Stimulated activated CD8-positive, alpha-beta memory T cell treated with anti-CD3 and anti-CD28 coated beads, Interleukin-15, amount 100 ng/mL, for 48 hours (primary cell): ENCODE measurements at regions not wholly inside any gene's neighbourhood (a gene's known extent, or its start where the extent isn't known, plus 50 kb on each side); places are given as distances from the start of the nearest gene placed in this dataset.
A peak's percentile ranks its signal among the peaks of the same experiment; 100 is the strongest.

Experiments
- DNase-seq, 2 donors: peaks; one replicate each; pipeline ENCODE4 v3.0.0-alpha.2; 2020; ENCODE audit warnings: low read depth in 2 of 2

GRCh38 chr6:165086814-165087213 lies 222.6 kb downstream of the C6orf118 start:
- no peak for DNase-seq

GRCh38 chr6:165082636-165083035 lies 226.8 kb downstream of the C6orf118 start:
- no peak for DNase-seq

GRCh38 chr6:165081944-165082532 lies 227.4 kb downstream of the C6orf118 start:
- DNase-seq, result no peak

- DNase-seq, result no peak
Observed at GRCh38 chr6:165077876-165078275, 231.5 kb downstream of the C6orf118 start.

- no peak for DNase-seq
Observed at GRCh38 chr6:165071906-165072305, 237.5 kb downstream of the C6orf118 start.

- no peak for DNase-seq
Observed at GRCh38 chr6:165060720-165061119, 248.7 kb downstream of the C6orf118 start.

GRCh38 chr6:165059032-165059431 lies 250.4 kb downstream of the C6orf118 start:
- DNase-seq, result no peak

GRCh38 chr6:165056292-165056691 lies 253.1 kb downstream of the C6orf118 start:
- DNase-seq, result no peak

GRCh38 chr6:165055231-165055630 lies 254.2 kb downstream of the C6orf118 start:
- no peak for DNase-seq

- no peak for DNase-seq
Observed at GRCh38 chr6:165052561-165053480, 256.6 kb downstream of the C6orf118 start.

- DNase-seq, result peak in 1 of 2 donors; percentile 2
Observed at GRCh38 chr6:165049362-165049761, 260.0 kb downstream of the C6orf118 start.

GRCh38 chr6:165047952-165048351 lies 261.5 kb downstream of the C6orf118 start:
- no peak for DNase-seq

GRCh38 chr6:165045631-165046030 lies 263.8 kb downstream of the C6orf118 start:
- DNase-seq, result no peak

- DNase-seq, result no peak
Observed at GRCh38 chr6:165042912-165043311, 266.5 kb downstream of the C6orf118 start.

- DNase-seq, result no peak
Observed at GRCh38 chr6:165040440-165040839, 269.0 kb downstream of the C6orf118 start.

GRCh38 chr6:165034271-165034741 lies 275.1 kb downstream of the C6orf118 start:
- no peak for DNase-seq

- no peak for DNase-seq
Observed at GRCh38 chr6:165031502-165031901, 277.9 kb downstream of the C6orf118 start.

- DNase-seq, result no peak
Observed at GRCh38 chr6:165025040-165025439, 284.4 kb downstream of the C6orf118 start.

- no peak for DNase-seq
Observed at GRCh38 chr6:165019681-165020080, 289.7 kb downstream of the C6orf118 start.

GRCh38 chr6:165015676-165016075 lies 293.7 kb downstream of the C6orf118 start:
- no peak for DNase-seq

- no peak for DNase-seq
Observed at GRCh38 chr6:165013701-165014100, 295.7 kb downstream of the C6orf118 start.

- DNase-seq, result no peak
Observed at GRCh38 chr6:165012183-165012582, 297.2 kb downstream of the C6orf118 start.
